Tibial nerve (tissue), 4 donors: ENCODE measurements at regions not wholly inside any gene's neighbourhood (a gene's known extent, or its start where the extent isn't known, plus 50 kb on each side); places are given as distances from the start of the nearest gene placed in this dataset.

Source experiments
- CTCF ChIP-seq, 5 experiments: fragments of 200-600 bp in 3 of 5; fragments of 450-650 bp in 2 of 5; sonication (generic) in 3 of 5; IDR thresholded peaks; one replicate each; pipeline ENCODE4 v1.5.1; 2016 to 2019; ENCODE audit warnings: antibody characterized with exemption in 5 of 5, mild to moderate bottlenecking in 3 of 5, moderate library complexity in 2 of 5
- EP300 ChIP-seq, 2 donors: sonication (generic); formaldehyde crosslinking; IDR thresholded peaks; one replicate each; pipeline ENCODE4 v1.6.1; 2017; ENCODE audit warnings: antibody characterized with exemption in 2 of 2, mild to moderate bottlenecking in 1 of 2

DNA sequence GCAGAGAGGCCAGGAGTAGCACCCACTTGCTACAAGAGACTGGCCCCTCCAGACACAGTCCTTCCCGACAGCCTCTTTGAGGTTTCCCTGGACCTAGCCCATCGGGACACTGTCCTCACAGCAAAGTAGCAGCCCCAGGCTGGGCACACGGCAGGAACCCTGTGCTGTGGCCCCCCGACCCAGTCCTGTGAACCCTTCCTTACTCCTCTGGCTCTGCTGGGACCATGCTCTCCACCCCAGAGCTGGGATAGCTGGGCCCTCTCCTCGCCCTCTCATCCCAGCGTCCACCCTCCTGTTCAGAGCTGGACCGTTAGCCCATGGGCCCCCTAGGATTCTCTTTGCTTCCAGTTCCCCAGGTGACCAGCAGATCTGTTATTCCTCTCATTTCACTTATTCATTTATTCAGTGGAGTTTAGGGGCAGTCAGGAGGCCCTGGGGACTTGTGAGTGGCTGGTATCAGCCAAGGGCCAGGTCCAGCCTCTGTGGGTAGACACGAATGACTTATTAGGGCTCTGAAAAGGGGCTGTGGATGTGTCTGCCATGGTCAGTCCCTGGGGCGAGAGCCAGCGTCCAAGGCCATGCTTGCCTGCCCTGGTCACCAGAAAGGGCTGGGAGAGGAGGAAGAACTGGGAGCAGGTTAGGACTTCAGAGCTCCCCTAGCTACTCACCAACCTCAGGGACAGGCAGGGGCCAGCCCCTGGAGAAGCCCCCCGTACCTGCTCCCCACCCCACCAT lies 117.6 kb upstream of the RUNX3 start:
- TF ChIP-seq CTCF (IDR thresholded peaks at IDR 0.05) = no peak
- TF ChIP-seq EP300 (IDR thresholded peaks at IDR 0.05) = no peak
